ENCODE measurements at regions not wholly inside any gene's neighbourhood (a gene's known extent, or its start where the extent isn't known, plus 50 kb on each side); places are given as distances from the start of the nearest gene placed in this dataset.

GRCh38 chr9:99282406-99282805 is 60.3 kb downstream of the SEC61B start:
- DNase-seq: no peak

GRCh38 chr9:99285965-99286364 is 63.9 kb downstream of the SEC61B start:
- no peak for DNase-seq

- no peak for DNase-seq
Measured at GRCh38 chr9:99286536-99286935, 64.5 kb downstream of the SEC61B start.

- no peak for DNase-seq
Measured at GRCh38 chr9:99287641-99288040, 65.6 kb downstream of the SEC61B start.

- no peak for DNase-seq
Measured at GRCh38 chr9:99288830-99289229, 66.7 kb downstream of the SEC61B start.

- no peak for DNase-seq
Measured at GRCh38 chr9:99294850-99295461, 72.9 kb downstream of the SEC61B start.

- peak in 2 of 4 experiments; percentile 5 to 17 for DNase-seq
Measured at GRCh38 chr9:99296291-99296951, 74.3 kb downstream of the SEC61B start.

- DNase-seq: no peak
Measured at GRCh38 chr9:99298614-99299013, 76.5 kb downstream of the SEC61B start.

GRCh38 chr9:99299211-99300102 is 77.4 kb downstream of the SEC61B start:
- no peak for DNase-seq

GRCh38 chr9:99300103-99300439 is 78.0 kb downstream of the SEC61B start:
- no peak for DNase-seq

GRCh38 chr9:99300603-99301002 is 78.5 kb downstream of the SEC61B start:
- DNase-seq: no peak

- no peak for DNase-seq
Measured at GRCh38 chr9:99303177-99303576, 81.1 kb downstream of the SEC61B start.

- DNase-seq: no peak
Measured at GRCh38 chr9:99305124-99305523, 83.0 kb downstream of the SEC61B start.

GRCh38 chr9:99305820-99306811 is 84.0 kb downstream of the SEC61B start:
- no peak for DNase-seq

- no peak for DNase-seq
Measured at GRCh38 chr9:99307851-99308250, 85.8 kb downstream of the SEC61B start.

- no peak for DNase-seq
Measured at GRCh38 chr9:99309141-99309939, 87.3 kb downstream of the SEC61B start.

- DNase-seq: no peak
Measured at GRCh38 chr9:99312736-99313135, 90.7 kb downstream of the SEC61B start.

GRCh38 chr9:99319048-99319447 is 97.0 kb downstream of the SEC61B start:
- DNase-seq: no peak

GRCh38 chr9:99322299-99322698 is 100.2 kb downstream of the SEC61B start:
- no peak for DNase-seq

GRCh38 chr9:99326112-99326916 is 104.2 kb downstream of the SEC61B start:
- no peak for DNase-seq

- DNase-seq: no peak
Measured at GRCh38 chr9:99326917-99327189, 104.8 kb downstream of the SEC61B start.
